Ovary (tissue), 7 donors: ENCODE measurements at regions not wholly inside any gene's neighbourhood (a gene's known extent, or its start where the extent isn't known, plus 50 kb on each side); places are given as distances from the start of the nearest gene placed in this dataset.

ENCODE experiments used
- DNase-seq, 5 donors: peaks; one replicate each; pipeline ENCODE4 v3.0.0-alpha.2; 2019 to 2020
- H3K27ac ChIP-seq, 2 donors: fragments of 200-600 bp; one replicate each; pipeline versions ENCODE4 v1.5.1 to v1.8.0; 2019 to 2022
- H3K27me3 ChIP-seq: fragments of 200-600 bp; one replicate; pipeline ENCODE4 v1.8.0; 2022
- H3K36me3 ChIP-seq: fragments of 200-600 bp; sonication (generic); one replicate; pipeline ENCODE4 v1.5.1; 2019
- H3K4me1 ChIP-seq: one replicate; pipeline ENCODE4 v1.8.1; 2013; ENCODE audit warnings: mild to moderate bottlenecking, moderate library complexity; ENCODE audit not compliant: insufficient read depth
- H3K4me3 ChIP-seq: fragments of 200-600 bp; sonication (generic); one replicate; pipeline ENCODE4 v1.5.1; 2017
- H3K9me3 ChIP-seq, 2 donors: fragments of 200-600 bp in 1 of 2; sonication (generic) in 1 of 2; one replicate each; pipeline versions ENCODE4 v1.5.1 to v1.8.1; 2013 to 2019; ENCODE audit warnings: mild to moderate bottlenecking in 1 of 2, moderate library complexity in 1 of 2
- CTCF ChIP-seq, 3 donors: fragments of 450-650 bp in 2 of 3; fragments of 200-600 bp in 1 of 3; IDR thresholded peaks; one replicate each; pipeline versions ENCODE4 v1.5.1 to v1.8.0; 2016 to 2022; ENCODE audit warnings: antibody characterized with exemption in 3 of 3, mild to moderate bottlenecking in 1 of 3
- EP300 ChIP-seq: sonication (generic); formaldehyde crosslinking; IDR thresholded peaks from one replicate; pipeline ENCODE4 v1.6.1; 2017; ENCODE audit warnings: antibody characterized with exemption
- POLR2A ChIP-seq: fragments of 450-650 bp; IDR thresholded peaks from one replicate; pipeline ENCODE4 v1.6.1; 2017; ENCODE audit warnings: antibody characterized with exemption, mild to moderate bottlenecking, moderate library complexity
- WGBS, 3 donors: extraction: QIAGEN DNeasy Blood & Tissue Kit in 1 of 3; methylation state at CpG; one replicate each; pipeline versions ENCODE4 v1.1.5 to v1.1.7; 2013 to 2017; 5-methylcytosine and 5-hydroxymethylcytosine counted together
- intact Hi-C, 4 donors: fragments of 100-400 bp; cut with DNase I; formaldehyde crosslinking; loops; one replicate each; pipeline versions ENCODE4 v1.11.0 to v1.15.1; 2022 to 2023
- donor health status: DM: no; HTN: no; CAD: no; lungs with moderate emphysema.
- donor health status: DM: no; HTN: no; CAD: no.
- donor health status: Bipolar disorder and iron deficiency.
- donor health status: DM: no; HTN: no; CAD: no.
- donor health status: DM: yes; HTN: yes; CAD: no.

GRCh38 chr7:17623546-17624185, 316.6 kb downstream of the SNX13 start:
- TF ChIP-seq EP300: no peak
- no peak for TF ChIP-seq POLR2A
- no peak for TF ChIP-seq CTCF (IDR thresholded peaks at IDR 0.05)
- intact Hi-C loops: no loop called here
- H3K4me3 ChIP-seq: no peak overlapping the region

DNA sequence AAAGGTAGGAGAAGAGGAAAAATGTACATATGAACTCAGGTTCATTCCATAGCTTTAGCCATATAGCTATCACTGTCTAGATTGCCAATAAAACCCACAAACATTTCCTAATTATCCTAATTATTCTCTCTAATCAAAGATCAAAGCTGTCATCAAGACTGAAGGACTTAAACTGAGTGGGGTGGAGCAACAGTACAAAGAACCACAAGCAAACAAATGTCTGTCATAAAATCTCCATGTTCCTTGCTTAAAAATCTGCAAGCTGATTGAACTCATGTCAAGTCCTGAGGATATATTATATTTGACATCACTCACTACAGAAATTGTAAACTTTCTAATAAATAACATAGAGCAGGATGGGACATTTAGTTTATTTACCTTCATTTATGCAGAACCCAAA, 315.9 kb downstream of the SNX13 start:
- H3K4me3 ChIP-seq: no peak overlapping the region
- no peaks in the 10 kb centered on the region for H3K4me1 ChIP-seq
- no peak for TF ChIP-seq EP300
- TF ChIP-seq POLR2A: no peak
- TF ChIP-seq CTCF (IDR thresholded peaks at IDR 0.05): no peak
- H3K27me3 ChIP-seq: no peaks in the 10 kb centered on the region
- no peaks in the 10 kb centered on the region for H3K36me3 ChIP-seq
- no peak overlapping the region for H3K27ac ChIP-seq
- DNase-seq: no peak
- H3K9me3 ChIP-seq: no peaks in the 10 kb centered on the region
- intact Hi-C loops: no loop called here

More at GRCh38 chr7:17623546-17624185, 316.6 kb downstream of the SNX13 start:
- DNase-seq: no peak
- Histone ChIP-seq H3K27me3 (no peaks in the 10 kb centered on the region), H3K36me3 (no peaks in the 10 kb centered on the region), H3K27ac (no peak overlapping the region), H3K9me3 (no peaks in the 10 kb centered on the region), H3K4me1 (no peaks in the 10 kb centered on the region)

- Histone ChIP-seq H3K27me3 (no peaks in the 10 kb centered on the region), H3K4me1 (no peaks in the 10 kb centered on the region), H3K36me3 (no peaks in the 10 kb centered on the region), H3K27ac (no peak overlapping the region), H3K9me3 (no peaks in the 10 kb centered on the region), H3K4me3 (no peak overlapping the region)
- TF ChIP-seq POLR2A (no peak), CTCF (IDR thresholded peaks at IDR 0.05) (no peak), EP300 (no peak)
- 83 to 85% (median 83%) methylated on average over 3 of the region's 3 CpGs for WGBS, 3 donors
- intact Hi-C loops: no loop called here
- no peak for DNase-seq
Observed at GRCh38 chr7:17625043-17625442, 315.3 kb downstream of the SNX13 start.

- Histone ChIP-seq H3K36me3 (no peaks in the 10 kb centered on the region), H3K4me1 (no peaks in the 10 kb centered on the region), H3K9me3 (no peaks in the 10 kb centered on the region), H3K27ac (no peak overlapping the region), H3K27me3 (no peaks in the 10 kb centered on the region), H3K4me3 (no peak overlapping the region)
- no peak for TF ChIP-seq CTCF (IDR thresholded peaks at IDR 0.05)
- TF ChIP-seq POLR2A: no peak
- intact Hi-C loops: no loop called here
- no peak for DNase-seq
Observed at GRCh38 chr7:17626235-17626634, 314.1 kb downstream of the SNX13 start.
